ENCODE measurements at regions not wholly inside any gene's neighbourhood (a gene's known extent, or its start where the extent isn't known, plus 50 kb on each side); places are given as distances from the start of the nearest gene placed in this dataset.

- no peak for TF ChIP-seq CTCF (IDR thresholded peaks at IDR 0.05)
- ATAC-seq: no peak
- no peaks in the 10 kb centered on the region for H3K9me3 ChIP-seq
- H3K36me3 ChIP-seq: no peaks in the 10 kb centered on the region
- H3K4me3 ChIP-seq: no peak overlapping the region
- no peak for FAIRE-seq
- 23 to 24% methylated on average over 5 of the region's 5 CpGs for WGBS, 2 donors
- H3K4me1 ChIP-seq: no peaks in the 10 kb centered on the region
- DNase-seq: no peak
- H3K27me3 ChIP-seq: no peaks in the 10 kb centered on the region
- H3K27ac ChIP-seq: no peak overlapping the region
- intact Hi-C loops (cut with DNase I): no loop called here
These were observed 731.8 kb downstream of the KCTD8 start for GRCh38 chr4:43716721-43717395.

GRCh38 chr4:43718369-43718768, 730.2 kb downstream of the KCTD8 start:
- no peak overlapping the region for H3K27ac ChIP-seq
- no peaks in the 10 kb centered on the region for H3K9me3 ChIP-seq
- no peak for DNase-seq

GRCh38 chr4:43732829-43733426, 715.7 kb downstream of the KCTD8 start:
- 18 to 23% methylated on average over 9 of the region's 9 CpGs for WGBS, 2 donors
- no peak overlapping the region for H3K27ac ChIP-seq
- H3K4me3 ChIP-seq: no peak overlapping the region
- no peak for TF ChIP-seq CTCF (IDR thresholded peaks at IDR 0.05)
- H3K4me1 ChIP-seq: no peaks in the 10 kb centered on the region
- FAIRE-seq: no peak
- no peak for ATAC-seq
- intact Hi-C loops (cut with DNase I): no loop called here
- no peak for DNase-seq
- H3K27me3 ChIP-seq: no peaks in the 10 kb centered on the region
- no peaks in the 10 kb centered on the region for H3K36me3 ChIP-seq
- H3K9me3 ChIP-seq: no peaks in the 10 kb centered on the region

More at GRCh38 chr4:43718369-43718768, 730.2 kb downstream of the KCTD8 start:
- H3K4me1 ChIP-seq: no peaks in the 10 kb centered on the region
- intact Hi-C loops (cut with DNase I): no loop called here
- H3K27me3 ChIP-seq: no peaks in the 10 kb centered on the region
- FAIRE-seq: no peak
- H3K36me3 ChIP-seq: no peaks in the 10 kb centered on the region
- TF ChIP-seq CTCF (IDR thresholded peaks at IDR 0.05): no peak
- 63 to 81% methylated on average over 2 of the region's 2 CpGs for WGBS, 2 donors
- H3K4me3 ChIP-seq: no peak overlapping the region
- no peak for ATAC-seq

- Histone ChIP-seq H3K27ac (no peak overlapping the region), H3K4me3 (no peak overlapping the region), H3K36me3 (no peaks in the 10 kb centered on the region), H3K9me3 (no peaks in the 10 kb centered on the region), H3K4me1 (no peaks in the 10 kb centered on the region), H3K27me3 (no peaks in the 10 kb centered on the region)
- TF ChIP-seq CTCF (IDR thresholded peaks at IDR 0.05): no peak
- ATAC-seq (no peak), DNase-seq (no peak), FAIRE-seq (no peak)
- intact Hi-C loops (cut with DNase I): no loop called here
- WGBS, 2 donors: 54 to 71% methylated on average over 2 of the region's 2 CpGs
These were observed 706.5 kb downstream of the KCTD8 start for GRCh38 chr4:43742083-43742482.

GRCh38 chr4:43754566-43754965, 694.0 kb downstream of the KCTD8 start:
- WGBS, 2 donors: 52 to 59% methylated on average over 3 of the region's 3 CpGs
- FAIRE-seq (no peak), ATAC-seq (no peak), DNase-seq (no peak)
- Histone ChIP-seq H3K4me3 (no peak overlapping the region), H3K36me3 (no peaks in the 10 kb centered on the region), H3K4me1 (peaks cover 0 to 10% (median 6%) of the 10 kb centered on the region in 3 donors), H3K27ac (no peak overlapping the region), H3K27me3 (no peaks in the 10 kb centered on the region), H3K9me3 (no peaks in the 10 kb centered on the region)
- intact Hi-C loops (cut with DNase I): no loop called here
- TF ChIP-seq CTCF (IDR thresholded peaks at IDR 0.05): no peak

All from pancreas (tissue), 10 donors.